K562 (cell line): ENCODE measurements at regions not wholly inside any gene's neighbourhood (a gene's known extent, or its start where the extent isn't known, plus 50 kb on each side); places are given as distances from the start of the nearest gene placed in this dataset.
A peak's percentile ranks its signal among the peaks of the same experiment; 100 is the strongest.

Experiments used
- ADNP ChIP-seq: fragments of 200-800 bp; sonication (Bioruptor generic); IDR thresholded peaks from 2 replicates; pipeline ENCODE4 v1.6.1; 2016; ENCODE audit warnings: missing genetic modification characterization, missing compliant biosample characterization
- ARID4B ChIP-seq: sonication (generic); formaldehyde crosslinking; IDR thresholded peaks from 2 replicates; pipeline ENCODE4 v1.8.0; 2022; ENCODE audit warnings: mild to moderate bottlenecking, missing genetic modification reagents
- ASH1L ChIP-seq: fragments of 450-650 bp; IDR thresholded peaks from 2 replicates; pipeline ENCODE4 v1.6.1; 2018; ENCODE audit warnings: borderline replicate concordance, mild to moderate bottlenecking, low read depth; ENCODE audit not compliant: partially characterized antibody
- CBX2 ChIP-seq: fragments of 200-600 bp; sonication (generic); IDR thresholded peaks from one replicate; pipeline ENCODE4 v1.6.1; 2012; ENCODE audit warnings: mild to moderate bottlenecking, low read length, inconsistent platforms; ENCODE audit not compliant: insufficient read depth, poor library complexity, severe bottlenecking
- CHD2 ChIP-seq: IDR thresholded peaks from 2 replicates; pipeline ENCODE4 v1.6.1; 2011; ENCODE audit warnings: low read depth, low read length
- CREB5 ChIP-seq: fragments of 250-450 bp; sonication (Bioruptor Pico); IDR thresholded peaks from 2 replicates; pipeline ENCODE4 v1.5.0; 2020; ENCODE audit warnings: mild to moderate bottlenecking
- ELK1 ChIP-seq: sonication (generic); formaldehyde crosslinking; IDR thresholded peaks from 2 replicates; pipeline ENCODE4 v1.8.1; 2022; ENCODE audit warnings: missing genetic modification reagents
- GATAD2A ChIP-seq: fragments of 450-650 bp; IDR thresholded peaks from 2 replicates; pipeline ENCODE4 v1.6.1; 2017
- PCBP2 ChIP-seq: fragments of 200-400 bp; formaldehyde crosslinking; IDR thresholded peaks from 2 replicates; pipeline ENCODE4 v1.6.1; 2018; ENCODE audit warnings: low read length, low read depth, mild to moderate bottlenecking, moderate library complexity; ENCODE audit not compliant: poor library complexity, severe bottlenecking
- PRMT5 ChIP-seq: sonication (generic); formaldehyde crosslinking; IDR thresholded peaks from 2 replicates; pipeline ENCODE4 v1.5.0; 2020; ENCODE audit warnings: missing genetic modification reagents
- RBM34 ChIP-seq: fragments of 200-400 bp; formaldehyde crosslinking; IDR thresholded peaks from 2 replicates; pipeline ENCODE4 v1.6.1; 2018; ENCODE audit warnings: low read length, borderline replicate concordance; ENCODE audit not compliant: insufficient read depth
- RFX1 ChIP-seq: fragments of 450-650 bp; IDR thresholded peaks from 2 replicates; pipeline ENCODE4 v1.6.1; 2016; ENCODE audit warnings: mild to moderate bottlenecking, moderate library complexity
- RFX7 ChIP-seq: fragments of 250-450 bp; sonication (Bioruptor Pico); IDR thresholded peaks from 2 replicates; pipeline ENCODE4 v1.5.1; 2021; ENCODE audit warnings: mild to moderate bottlenecking
- SIN3A ChIP-seq, 2 experiments: fragments of 150-350 bp in 1 of 2; IDR thresholded peaks; 2 replicates each; pipeline ENCODE4 v1.6.1; 2011 to 2016; ENCODE audit warnings: borderline replicate concordance in 2 of 2, low read depth in 2 of 2, low read length in 2 of 2, mild to moderate bottlenecking in 2 of 2, moderate library complexity in 2 of 2; ENCODE audit not compliant: control insufficient read depth in 1 of 2
- SUPT5H ChIP-seq: fragments of 450-650 bp; IDR thresholded peaks from 2 replicates; pipeline ENCODE4 v1.6.1; 2016
- TRIM24 ChIP-seq, 2 experiments: fragments of 450-650 bp; IDR thresholded peaks; 2 replicates each; pipeline ENCODE4 v1.6.1; 2016
- ZNF263 ChIP-seq: sonication (generic); formaldehyde crosslinking; IDR thresholded peaks from 2 replicates; pipeline ENCODE4 v1.8.0; 2022; ENCODE audit warnings: mild to moderate bottlenecking, missing genetic modification reagents, borderline replicate concordance
- TF ChIP-seq, protein P1 (sequence below): sonication (generic); formaldehyde crosslinking; IDR thresholded peaks from 2 replicates; pipeline ENCODE4 v1.8.0; 2023; ENCODE audit warnings: mild to moderate bottlenecking, missing genetic modification reagents
- TF ChIP-seq, protein P2 (sequence below): fragments of 250-450 bp; sonication (Bioruptor Pico); IDR thresholded peaks from 2 replicates; pipeline ENCODE4 v1.5.0; 2021; ENCODE audit warnings: mild to moderate bottlenecking, borderline replicate concordance

GRCh38 chr4:14920237-14920636 lies 82.0 kb upstream of the CPEB2 start (continued):
- TF ChIP-seq ARID4B (CRISPR knock-in tag) (no peak), PRMT5 (CRISPR knock-in tag) (no peak), RBM34 (no peak), ADNP (tag) (no peak), SIN3A (IDR thresholded peaks at IDR 0.05; ENCODE audit: borderline replicate concordance in 2 of 2, control insufficient read depth in 1 of 2, low read depth in 2 of 2, low read length in 2 of 2) (no peak), GATAD2A (no peak), SUPT5H (no peak), CREB5 (CRISPR knock-in tag) (no peak), CHD2 (no peak), RFX7 (CRISPR knock-in tag) (no peak), PCBP2 (no peak), ELK1 (no peak), RFX1 (no peak), ZNF263 (CRISPR knock-in tag) (no peak), CBX2 (no peak), TRIM24 (IDR thresholded peaks at IDR 0.05) (peak; percentile 26 to 37; a peak in 1 of 4 replicates), ASH1L (no peak)
- TF ChIP-seq, protein P1, sequence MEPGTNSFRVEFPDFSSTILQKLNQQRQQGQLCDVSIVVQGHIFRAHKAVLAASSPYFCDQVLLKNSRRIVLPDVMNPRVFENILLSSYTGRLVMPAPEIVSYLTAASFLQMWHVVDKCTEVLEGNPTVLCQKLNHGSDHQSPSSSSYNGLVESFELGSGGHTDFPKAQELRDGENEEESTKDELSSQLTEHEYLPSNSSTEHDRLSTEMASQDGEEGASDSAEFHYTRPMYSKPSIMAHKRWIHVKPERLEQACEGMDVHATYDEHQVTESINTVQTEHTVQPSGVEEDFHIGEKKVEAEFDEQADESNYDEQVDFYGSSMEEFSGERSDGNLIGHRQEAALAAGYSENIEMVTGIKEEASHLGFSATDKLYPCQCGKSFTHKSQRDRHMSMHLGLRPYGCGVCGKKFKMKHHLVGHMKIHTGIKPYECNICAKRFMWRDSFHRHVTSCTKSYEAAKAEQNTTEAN (CRISPR knock-in tag), result no peak
- TF ChIP-seq, protein P2, sequence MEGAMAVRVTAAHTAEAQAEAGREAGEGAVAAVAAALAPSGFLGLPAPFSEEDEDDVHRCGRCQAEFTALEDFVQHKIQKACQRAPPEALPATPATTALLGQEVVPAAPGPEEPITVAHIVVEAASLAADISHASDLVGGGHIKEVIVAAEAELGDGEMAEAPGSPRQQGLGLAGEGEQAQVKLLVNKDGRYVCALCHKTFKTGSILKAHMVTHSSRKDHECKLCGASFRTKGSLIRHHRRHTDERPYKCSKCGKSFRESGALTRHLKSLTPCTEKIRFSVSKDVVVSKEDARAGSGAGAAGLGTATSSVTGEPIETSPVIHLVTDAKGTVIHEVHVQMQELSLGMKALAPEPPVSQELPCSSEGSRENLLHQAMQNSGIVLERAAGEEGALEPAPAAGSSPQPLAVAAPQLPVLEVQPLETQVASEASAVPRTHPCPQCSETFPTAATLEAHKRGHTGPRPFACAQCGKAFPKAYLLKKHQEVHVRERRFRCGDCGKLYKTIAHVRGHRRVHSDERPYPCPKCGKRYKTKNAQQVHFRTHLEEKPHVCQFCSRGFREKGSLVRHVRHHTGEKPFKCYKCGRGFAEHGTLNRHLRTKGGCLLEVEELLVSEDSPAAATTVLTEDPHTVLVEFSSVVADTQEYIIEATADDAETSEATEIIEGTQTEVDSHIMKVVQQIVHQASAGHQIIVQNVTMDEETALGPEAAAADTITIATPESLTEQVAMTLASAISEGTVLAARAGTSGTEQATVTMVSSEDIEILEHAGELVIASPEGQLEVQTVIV (CRISPR knock-in tag), result no peak
